Sigmoid colon (tissue), 6 donors: ENCODE measurements at regions not wholly inside any gene's neighbourhood (a gene's known extent, or its start where the extent isn't known, plus 50 kb on each side); places are given as distances from the start of the nearest gene placed in this dataset.
A peak's percentile ranks its signal among the peaks of the same experiment; 100 is the strongest.

ENCODE experiments used
- DNase-seq: peaks from one replicate; pipeline ENCODE4 v3.0.0-alpha.2; 2019
- H3K27ac ChIP-seq, 4 donors: fragments of 200-600 bp; sonication (generic); one replicate each; pipeline ENCODE4 v1.5.1; 2016 to 2019; ENCODE audit warnings: mild to moderate bottlenecking in 1 of 4
- H3K27me3 ChIP-seq, 3 donors: fragments of 200-600 bp; sonication (generic); one replicate each; pipeline ENCODE4 v1.5.1; 2019; ENCODE audit warnings: mild to moderate bottlenecking in 1 of 3
- H3K36me3 ChIP-seq, 4 donors: fragments of 200-600 bp; sonication (generic); one replicate each; pipeline ENCODE4 v1.5.1; 2016 to 2019
- H3K4me1 ChIP-seq, 4 donors: fragments of 200-600 bp; sonication (generic); one replicate each; pipeline ENCODE4 v1.5.1; 2017 to 2019
- H3K4me3 ChIP-seq, 4 donors: fragments of 200-600 bp; sonication (generic); one replicate each; pipeline ENCODE4 v1.5.1; 2017 to 2019; ENCODE audit warnings: mild to moderate bottlenecking in 2 of 4, moderate library complexity in 1 of 4
- H3K9me3 ChIP-seq, 4 donors: fragments of 200-600 bp in 3 of 4; sonication (generic) in 3 of 4; one replicate each; pipeline versions ENCODE4 v1.5.1 to v1.6.1; 2013 to 2019
- CTCF ChIP-seq, 4 experiments: fragments of 450-650 bp in 3 of 4; fragments of 200-600 bp in 1 of 4; IDR thresholded peaks; one replicate each; pipeline ENCODE4 v1.5.1; 2016 to 2019; ENCODE audit warnings: antibody characterized with exemption in 4 of 4, mild to moderate bottlenecking in 3 of 4, moderate library complexity in 2 of 4
- EP300 ChIP-seq, 4 donors: sonication (generic); formaldehyde crosslinking; IDR thresholded peaks; one replicate each; pipeline ENCODE4 v1.6.1; 2017; ENCODE audit warnings: antibody characterized with exemption in 4 of 4
- POLR2A ChIP-seq, 2 donors: fragments of 450-650 bp; IDR thresholded peaks; one replicate each; pipeline ENCODE4 v1.6.1; 2016; ENCODE audit warnings: antibody characterized with exemption in 2 of 2, mild to moderate bottlenecking in 2 of 2, moderate library complexity in 2 of 2
- POLR2AphosphoS5 ChIP-seq, 4 donors: sonication (generic); formaldehyde crosslinking; IDR thresholded peaks; one replicate each; pipeline ENCODE4 v1.6.1; 2017; ENCODE audit warnings: antibody characterized with exemption in 4 of 4
- WGBS, 2 donors: extraction: QIAGEN DNeasy Blood & Tissue Kit; methylation state at CpG; one replicate each; pipeline ENCODE4 v1.1.7; 2013; 5-methylcytosine and 5-hydroxymethylcytosine counted together
- intact Hi-C: fragments of 100-400 bp; cut with DNase I; formaldehyde crosslinking; loops from one replicate; pipeline ENCODE4 v1.15.1; 2023
- donor health status: healthy with polysubstance abuse.
- donor health status: healthy.

- no peak for DNase-seq
- Histone ChIP-seq H3K4me3 (no peak overlapping the region), H3K36me3 (no peaks in the 10 kb centered on the region), H3K27me3 (peaks cover 0 to 6% (median 0%) of the 10 kb centered on the region in 3 donors), H3K9me3 (no peaks in the 10 kb centered on the region), H3K4me1 (no peaks in the 10 kb centered on the region), H3K27ac (no peak overlapping the region)
- WGBS, 2 donors = 74% methylated on average over 12 of the region's 12 CpGs
- intact Hi-C loops = no loop called here
- TF ChIP-seq POLR2A (IDR thresholded peaks at IDR 0.05) = no peak
- TF ChIP-seq EP300 (IDR thresholded peaks at IDR 0.05) = no peak
- TF ChIP-seq POLR2AphosphoS5 (IDR thresholded peaks at IDR 0.05) = no peak
- TF ChIP-seq CTCF (IDR thresholded peaks at IDR 0.05) = no peak
These were observed 298.5 kb downstream of the BMP7 start for GRCh38 chr20:56967916-56968315.

- Histone ChIP-seq H3K4me3 (no peak overlapping the region), H3K27ac (no peak overlapping the region), H3K36me3 (no peaks in the 10 kb centered on the region), H3K27me3 (peaks cover 0 to 12% (median 0%) of the 10 kb centered on the region in 3 donors), H3K9me3 (no peaks in the 10 kb centered on the region), H3K4me1 (no peaks in the 10 kb centered on the region)
- DNase-seq = no peak
- WGBS, 2 donors = 58 to 60% methylated on average over 12 of the region's 12 CpGs
- intact Hi-C loops = no loop called here
- TF ChIP-seq POLR2A (IDR thresholded peaks at IDR 0.05) = no peak
- no peak for TF ChIP-seq CTCF (IDR thresholded peaks at IDR 0.05)
- TF ChIP-seq POLR2AphosphoS5 (IDR thresholded peaks at IDR 0.05) = no peak
- no peak for TF ChIP-seq EP300 (IDR thresholded peaks at IDR 0.05)
These were observed 297.9 kb downstream of the BMP7 start for GRCh38 chr20:56968376-56969048.

GRCh38 chr20:56974499-56975250 is 291.8 kb downstream of the BMP7 start:
- Histone ChIP-seq H3K4me1 (peaks cover 0 to 6% (median 3%) of the 10 kb centered on the region in 4 donors), H3K27me3 (peaks cover 0 to 45% (median 11%) of the 10 kb centered on the region in 3 donors), H3K27ac (no peak overlapping the region), H3K4me3 (no peak overlapping the region), H3K9me3 (no peaks in the 10 kb centered on the region), H3K36me3 (no peaks in the 10 kb centered on the region)
- WGBS, 2 donors = 8 to 13% methylated on average over 21 of the region's 21 CpGs
- DNase-seq = no peak
- intact Hi-C loops = loop anchor here (1.0 to 5.0 kb wide), 2 partner anchors 342 to 424 kb away; no protein-coding TSS in a partner anchor
- peak; percentile 46 to 69 (median 56) for TF ChIP-seq CTCF (IDR thresholded peaks at IDR 0.05)
- no peak for TF ChIP-seq EP300 (IDR thresholded peaks at IDR 0.05)

- peaks cover 0 to 6% (median 3%) of the 10 kb centered on the region in 4 donors for H3K4me1 ChIP-seq
- no peak overlapping the region for H3K4me3 ChIP-seq
- no peak overlapping the region for H3K27ac ChIP-seq
- TF ChIP-seq CTCF (IDR thresholded peaks at IDR 0.05) (no peak), EP300 (IDR thresholded peaks at IDR 0.05) (no peak), POLR2A (IDR thresholded peaks at IDR 0.05) (no peak), POLR2AphosphoS5 (IDR thresholded peaks at IDR 0.05) (no peak)
- H3K9me3 ChIP-seq = no peaks in the 10 kb centered on the region
- peaks cover 0 to 45% (median 11%) of the 10 kb centered on the region in 3 donors for H3K27me3 ChIP-seq
- WGBS, 2 donors = 86 to 88% methylated on average over 2 of the region's 2 CpGs
- H3K36me3 ChIP-seq = no peaks in the 10 kb centered on the region
- no peak for DNase-seq
- intact Hi-C loops = no loop called here
These were observed 290.6 kb downstream of the BMP7 start for GRCh38 chr20:56975838-56976237.
